NCI-H2081 treated with DMSO at 0.1 percent for 48 hours (cell line): ENCODE measurements at regions not wholly inside any gene's neighbourhood (a gene's known extent, or its start where the extent isn't known, plus 50 kb on each side); places are given as distances from the start of the nearest gene placed in this dataset.
"Not testable (repeated sequence)": the region's sequence is repeated elsewhere in the genome, so short reads cannot be mapped to it uniquely, and the experiment has no call there.

Experiments used
- DNase-seq: peaks from one replicate; lab custom pipeline; 2025; lab: John Stamatoyannopoulos, UW

DNA sequence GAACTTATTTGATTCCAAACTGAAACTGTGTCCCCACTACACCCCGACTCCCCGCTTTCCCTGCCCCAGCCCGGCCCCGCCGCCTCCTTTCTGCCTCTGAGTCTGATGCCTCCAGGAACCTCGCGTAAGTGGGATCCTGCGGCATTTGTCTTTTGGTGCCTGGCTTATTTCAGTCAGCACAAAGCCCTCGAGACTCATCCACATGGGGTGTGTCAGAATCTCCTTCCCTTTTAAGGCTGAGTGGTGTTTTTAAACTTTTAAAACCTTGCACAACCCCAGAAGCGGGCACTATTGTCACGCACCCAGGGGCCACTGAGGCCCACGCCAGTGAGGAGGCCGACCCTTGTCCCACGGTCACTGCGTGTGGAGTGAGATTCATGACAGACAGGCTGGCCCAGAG is 206.9 kb downstream of the NPIPB11 start:
- not testable (repeated sequence) for DNase-seq

DNA sequence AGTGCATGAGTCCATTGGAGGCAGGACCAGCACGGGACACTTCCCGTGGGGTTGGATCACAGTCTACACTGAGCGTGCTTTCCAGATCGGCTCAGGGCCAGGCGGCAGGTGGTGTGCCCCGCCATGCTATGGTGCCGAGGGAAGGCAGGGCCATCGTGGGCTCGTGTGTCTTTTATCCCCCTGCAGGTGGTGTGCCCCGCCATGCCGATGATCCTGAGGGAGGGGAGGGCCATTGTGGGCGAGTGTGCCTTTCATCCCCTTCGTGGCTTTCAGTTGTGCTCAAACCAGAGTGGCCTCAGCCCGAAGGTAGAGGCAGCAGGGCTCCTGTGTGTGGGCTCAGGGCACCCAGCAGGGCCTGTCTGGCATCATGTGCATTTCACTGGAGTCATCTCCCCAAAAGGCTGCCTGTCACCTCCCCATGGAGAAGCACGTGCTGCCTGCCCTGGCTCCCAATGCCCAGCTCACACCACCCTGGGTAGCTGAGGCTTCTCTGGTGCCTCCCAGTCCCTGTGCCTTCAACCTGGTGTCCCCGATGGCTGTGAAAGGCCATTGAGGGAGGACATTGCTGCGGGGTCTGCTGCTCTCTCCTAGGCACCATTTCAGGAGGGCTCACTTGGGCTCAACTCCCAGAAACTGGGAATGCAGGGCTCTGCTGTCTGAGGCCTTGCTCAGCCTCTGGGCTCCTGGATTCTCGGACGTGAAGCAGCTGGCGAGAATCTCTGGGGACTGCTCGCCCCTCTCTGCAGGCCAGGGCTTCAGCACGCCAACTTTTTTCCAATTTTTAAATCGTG is 207.6 kb downstream of the NPIPB11 start:
- no peak for DNase-seq

DNA sequence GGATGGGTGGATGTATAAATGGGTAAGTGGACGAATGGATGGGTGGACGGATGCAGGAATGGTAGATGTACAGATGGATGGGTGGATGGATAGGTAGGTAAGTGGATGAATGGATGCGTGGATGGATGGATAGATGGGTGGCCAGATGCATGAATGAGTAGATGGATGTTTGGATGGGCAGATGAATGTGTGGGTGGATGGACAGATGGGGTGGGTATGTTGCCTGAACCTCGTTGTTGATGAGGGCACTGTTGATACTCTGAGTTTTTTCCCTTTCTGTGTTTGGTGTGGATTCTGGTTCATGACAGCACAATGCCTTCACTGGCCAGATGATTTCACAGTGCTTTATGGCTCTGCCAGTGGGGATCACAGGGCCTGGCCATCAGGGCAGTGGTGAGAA is 208.3 kb downstream of the NPIPB11 start:
- DNase-seq = no peak

DNA sequence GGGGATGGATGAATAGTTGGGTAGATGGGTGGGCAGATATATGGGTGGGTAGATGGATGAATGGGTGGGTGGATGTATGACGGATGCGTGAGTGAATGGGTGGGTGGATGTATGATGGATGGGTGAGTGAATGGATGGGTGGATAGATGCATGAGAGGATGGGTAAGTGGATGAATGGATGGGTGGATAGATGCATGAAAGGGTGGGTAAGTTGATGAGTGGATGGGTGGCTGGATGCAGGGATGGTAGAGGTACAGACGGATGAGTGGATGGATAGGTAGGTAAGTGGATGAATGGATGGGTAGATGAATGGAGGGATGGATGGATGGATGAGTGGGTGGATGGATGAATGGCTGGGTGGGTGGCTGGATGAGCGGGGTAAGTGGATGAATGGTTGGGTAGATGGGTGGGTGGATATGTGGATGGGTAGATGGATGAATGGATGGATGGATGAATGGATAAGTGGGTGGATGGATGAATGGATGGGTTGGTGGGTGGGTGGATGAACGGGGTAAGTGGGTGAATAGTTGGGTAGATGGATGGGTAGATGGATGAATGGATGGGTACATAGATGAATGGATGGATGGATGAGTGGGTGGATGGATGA is 208.9 kb downstream of the NPIPB11 start:
- not testable (repeated sequence) for DNase-seq

DNA sequence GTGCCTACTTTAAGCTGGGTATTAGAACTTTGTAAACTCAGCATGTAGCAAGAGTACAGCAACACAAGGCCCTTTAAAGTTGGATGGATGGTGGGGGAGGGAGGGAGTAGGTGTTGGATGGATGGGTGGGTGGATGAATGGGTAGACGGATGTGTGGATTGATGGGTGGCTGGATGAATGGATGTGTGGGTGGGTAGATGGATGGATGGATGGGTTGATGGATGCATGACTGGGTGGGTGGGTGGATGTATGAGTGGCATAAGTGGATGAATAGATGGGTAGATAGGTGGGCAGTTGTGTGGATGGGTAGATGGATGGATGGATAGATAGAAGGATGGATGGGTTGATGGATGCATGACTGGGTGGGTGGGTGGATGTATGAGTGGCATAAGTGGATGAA is 209.8 kb downstream of the NPIPB11 start:
- not testable (repeated sequence) for DNase-seq

DNA sequence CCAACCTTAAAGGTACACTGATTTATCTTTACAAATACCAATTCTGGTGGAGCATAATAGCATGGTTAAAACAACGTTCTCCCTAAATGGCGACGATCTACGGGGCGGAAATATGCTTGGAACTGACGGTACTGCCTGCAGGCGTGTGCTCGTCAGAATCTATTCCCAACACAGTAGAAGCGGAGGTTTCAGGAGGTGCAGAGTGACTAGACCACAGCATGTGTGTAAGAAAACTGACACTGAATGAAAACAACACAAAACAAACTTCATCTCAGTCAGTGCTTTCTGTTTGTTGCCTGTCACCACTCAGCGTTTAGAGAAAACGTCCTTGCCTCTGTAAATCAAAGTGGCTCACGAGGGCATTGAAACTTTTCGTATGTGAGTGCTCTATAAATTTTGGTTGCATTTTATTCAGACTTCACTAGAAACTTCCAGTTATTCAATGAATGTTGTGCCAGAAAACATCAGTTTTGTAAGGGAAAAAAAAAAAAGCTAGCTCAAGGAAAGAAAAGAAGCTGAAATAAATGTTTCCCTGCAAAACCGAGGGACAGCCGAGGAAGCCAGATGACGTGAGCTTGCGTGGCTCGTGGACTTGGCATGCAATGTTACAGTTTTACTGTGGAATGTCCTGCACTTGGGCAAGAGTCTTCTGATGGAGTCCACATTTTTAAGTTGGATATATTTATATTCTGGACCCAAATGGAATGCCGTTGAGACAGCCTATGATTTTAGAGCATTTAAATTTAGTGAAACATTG is 210.4 kb downstream of the LAT start:
- DNase-seq = not testable (repeated sequence)

DNA sequence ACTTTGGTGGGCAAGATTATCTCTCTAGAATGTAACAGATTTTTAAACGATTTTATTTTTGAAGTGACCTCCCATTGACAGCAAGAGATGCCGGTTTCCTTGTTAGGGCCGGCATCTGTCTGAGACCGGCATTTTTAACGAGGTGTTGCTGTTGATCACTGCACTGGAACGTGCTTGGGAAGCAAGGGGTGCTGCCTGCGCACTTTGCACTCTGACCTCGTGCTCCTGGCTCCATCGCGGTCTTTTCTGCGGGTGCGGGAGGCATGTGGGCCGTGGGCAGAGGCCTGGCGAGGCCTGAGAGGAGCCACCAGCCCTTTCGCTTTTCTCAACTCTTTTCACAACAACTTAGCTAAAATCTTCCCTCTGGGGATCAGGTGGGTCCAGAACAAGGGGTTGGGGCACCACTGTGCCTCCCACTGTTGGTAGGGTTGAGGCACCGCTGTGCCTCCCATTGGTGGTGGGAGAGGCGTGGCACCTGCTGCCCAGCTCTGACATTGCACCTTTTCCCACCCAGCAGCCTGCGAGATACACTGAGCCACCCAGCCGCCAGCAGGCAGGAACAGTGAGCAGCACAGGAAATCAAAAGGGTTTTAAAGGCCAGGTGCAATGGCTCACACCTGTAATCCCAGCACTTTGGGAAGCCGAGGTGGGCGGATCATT is 209.5 kb downstream of the LAT start:
- DNase-seq = not testable (repeated sequence)

DNA sequence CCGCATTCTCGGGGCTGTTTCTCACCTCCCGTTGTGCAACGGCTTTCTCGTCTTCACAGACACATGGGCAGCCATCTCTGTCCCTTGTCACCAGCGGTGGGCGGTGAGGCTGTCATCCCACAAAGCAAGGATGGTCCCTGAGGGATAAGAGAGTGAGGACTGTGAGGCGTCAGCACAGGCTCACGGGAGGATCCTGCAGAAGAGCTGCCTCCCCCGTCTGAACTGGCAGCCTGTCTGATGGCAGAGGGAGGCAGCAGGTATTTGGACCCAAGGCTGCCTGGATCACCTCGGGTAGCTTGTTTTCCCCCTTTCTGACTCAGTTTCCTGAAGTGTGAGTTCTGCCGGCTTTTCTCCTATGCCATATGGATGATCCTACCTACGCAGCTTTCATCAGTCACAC is 208.8 kb downstream of the LAT start:
- not testable (repeated sequence) for DNase-seq

DNA sequence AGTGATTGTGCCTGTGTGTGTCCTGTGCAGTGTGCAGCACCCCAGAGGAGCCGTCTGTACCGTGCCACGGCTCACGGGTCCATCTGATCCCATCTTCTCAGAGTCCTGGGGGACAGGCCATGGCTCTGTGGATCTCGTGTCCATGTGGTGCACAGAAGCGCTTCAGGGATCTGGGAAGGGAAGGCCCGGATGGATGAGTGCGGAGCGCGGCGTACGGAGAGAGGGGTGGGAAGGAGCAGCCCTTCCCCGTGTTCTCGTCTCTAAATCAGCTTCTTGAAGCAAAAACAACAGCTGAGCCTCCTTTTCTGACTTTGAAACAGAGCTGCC is 208.4 kb downstream of the LAT start:
- not testable (repeated sequence) for DNase-seq

DNA sequence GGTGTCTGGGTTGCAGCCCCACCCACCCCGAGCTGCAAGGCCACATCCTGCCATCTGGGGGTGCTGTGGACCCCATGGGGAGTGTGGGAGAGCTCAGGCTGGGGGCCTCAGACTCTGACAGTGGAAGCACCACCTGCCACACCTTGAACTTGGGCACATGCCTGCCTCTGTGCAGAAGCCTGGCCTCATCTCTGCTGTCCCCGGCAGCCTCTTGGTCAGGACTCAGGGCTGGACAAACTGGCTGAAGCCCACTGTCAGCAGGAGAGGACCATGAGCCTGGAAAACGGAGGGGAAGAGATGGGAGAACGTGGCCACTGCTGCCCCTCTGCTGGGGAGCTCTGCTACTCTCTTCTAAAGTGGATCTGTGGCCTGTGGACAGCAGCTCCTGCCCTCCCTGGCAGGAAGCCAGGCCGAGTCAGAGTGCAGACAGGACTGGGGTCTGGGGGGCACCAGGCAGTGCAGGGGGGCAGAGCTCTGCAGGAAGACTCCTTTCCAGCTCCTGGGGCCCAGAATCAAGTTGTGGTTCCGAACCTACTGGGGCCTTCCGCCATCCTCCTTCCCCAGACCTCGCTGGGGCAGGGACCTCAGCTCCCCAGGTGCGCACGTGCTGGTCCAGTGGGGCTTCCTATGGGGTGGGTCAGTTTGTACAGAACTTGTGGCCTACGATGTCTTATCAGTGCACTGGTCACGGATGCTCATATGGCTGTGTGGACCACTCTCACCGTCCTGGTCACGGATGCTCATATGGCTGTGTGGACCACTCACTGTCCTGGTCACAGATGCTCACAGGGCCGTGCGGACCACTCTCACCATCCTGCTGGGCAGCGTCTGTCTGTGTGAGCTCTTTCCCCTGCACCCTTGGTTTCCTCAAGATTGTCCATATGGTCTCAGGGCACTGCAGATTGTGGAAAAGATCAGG is 207.7 kb downstream of the LAT start:
- DNase-seq = no peak

DNA sequence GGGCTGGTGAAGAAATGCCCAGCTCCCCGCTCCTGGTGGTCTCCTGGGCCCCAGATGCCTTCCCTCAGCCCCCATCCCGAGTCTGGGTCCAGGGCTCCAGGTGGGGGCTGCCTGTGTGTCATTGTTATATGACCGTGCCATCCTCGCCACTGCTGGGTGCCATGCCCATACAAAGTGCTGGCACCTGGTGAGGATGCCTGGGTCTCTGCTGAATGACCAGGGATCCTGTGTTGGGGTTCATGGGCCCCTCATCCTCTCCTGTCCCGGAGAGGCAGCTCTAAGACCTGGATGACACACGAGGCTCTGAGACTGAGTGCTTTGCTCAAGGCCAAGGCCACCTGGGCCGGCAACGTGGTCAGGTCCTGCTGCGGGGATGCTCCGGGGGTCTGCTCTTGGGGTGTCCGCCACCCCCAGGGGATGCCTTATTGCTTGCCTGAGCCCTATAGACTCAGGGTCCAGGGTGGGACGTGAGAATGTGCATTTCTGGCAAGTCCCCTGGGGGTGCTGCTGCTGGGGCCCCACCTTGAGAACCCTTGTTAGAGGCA is 206.9 kb downstream of the LAT start:
- DNase-seq = not testable (repeated sequence)

DNA sequence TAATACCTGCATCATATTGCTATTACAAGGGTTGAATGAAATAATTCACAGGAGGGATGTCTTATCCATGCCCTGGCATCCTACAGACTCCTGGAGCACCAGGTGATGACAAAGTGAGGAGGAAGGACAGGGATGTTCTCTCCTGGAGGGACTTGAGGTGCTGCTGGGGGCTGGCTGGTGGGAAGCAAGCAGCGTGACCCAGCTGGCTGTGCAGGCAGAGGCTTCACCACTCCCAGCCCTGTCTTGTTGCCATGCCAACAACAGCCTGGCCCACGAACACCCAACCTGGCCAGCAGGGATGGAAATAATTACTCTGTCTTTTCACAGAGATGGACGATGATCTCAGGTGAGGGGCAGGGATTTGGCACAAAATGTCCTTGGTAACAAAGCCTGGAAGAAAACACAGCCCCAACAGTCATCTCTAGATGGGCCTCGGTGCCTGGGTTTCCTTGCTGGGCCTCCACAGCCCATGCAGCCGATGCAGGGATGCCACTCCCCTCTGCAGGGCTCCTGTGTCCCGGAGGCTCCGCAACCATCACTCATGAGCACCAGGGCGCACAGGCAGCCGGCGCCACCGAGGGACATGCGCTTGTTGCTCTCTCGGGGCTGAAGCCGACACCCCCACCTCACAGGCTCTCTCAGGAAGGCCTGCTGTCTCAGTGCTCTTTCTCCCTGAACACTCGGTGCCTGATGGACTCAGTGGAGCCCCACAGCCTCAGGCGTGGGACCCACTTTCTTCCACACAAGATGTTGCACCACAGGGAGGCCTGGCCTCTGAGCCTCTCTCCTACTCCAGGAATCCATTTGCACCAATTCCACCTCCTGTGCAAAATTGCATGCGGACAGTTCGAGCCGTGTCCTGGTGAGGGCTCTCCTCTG is 205.9 kb downstream of the LAT start:
- not testable (repeated sequence) for DNase-seq

DNA sequence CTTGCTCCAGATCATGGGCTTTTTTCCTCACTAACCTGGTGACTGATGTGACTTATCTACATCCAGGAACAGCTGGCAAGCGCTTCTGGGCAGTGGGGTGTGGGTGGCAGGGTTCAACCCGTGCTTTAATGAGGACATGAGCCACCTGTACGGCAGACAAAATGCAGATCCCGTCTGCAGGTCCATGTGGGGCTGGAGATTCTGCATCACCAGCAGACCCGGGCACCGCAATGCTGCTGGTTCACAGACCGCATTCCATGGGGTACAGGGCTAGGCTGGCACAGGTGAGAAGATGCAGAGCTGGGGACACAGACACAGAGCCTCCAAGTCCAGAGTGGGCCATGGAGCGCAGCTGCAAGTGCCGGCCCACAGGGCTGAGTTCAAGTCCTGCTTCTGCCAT is 204.0 kb downstream of the LAT start:
- not testable (repeated sequence) for DNase-seq

DNA sequence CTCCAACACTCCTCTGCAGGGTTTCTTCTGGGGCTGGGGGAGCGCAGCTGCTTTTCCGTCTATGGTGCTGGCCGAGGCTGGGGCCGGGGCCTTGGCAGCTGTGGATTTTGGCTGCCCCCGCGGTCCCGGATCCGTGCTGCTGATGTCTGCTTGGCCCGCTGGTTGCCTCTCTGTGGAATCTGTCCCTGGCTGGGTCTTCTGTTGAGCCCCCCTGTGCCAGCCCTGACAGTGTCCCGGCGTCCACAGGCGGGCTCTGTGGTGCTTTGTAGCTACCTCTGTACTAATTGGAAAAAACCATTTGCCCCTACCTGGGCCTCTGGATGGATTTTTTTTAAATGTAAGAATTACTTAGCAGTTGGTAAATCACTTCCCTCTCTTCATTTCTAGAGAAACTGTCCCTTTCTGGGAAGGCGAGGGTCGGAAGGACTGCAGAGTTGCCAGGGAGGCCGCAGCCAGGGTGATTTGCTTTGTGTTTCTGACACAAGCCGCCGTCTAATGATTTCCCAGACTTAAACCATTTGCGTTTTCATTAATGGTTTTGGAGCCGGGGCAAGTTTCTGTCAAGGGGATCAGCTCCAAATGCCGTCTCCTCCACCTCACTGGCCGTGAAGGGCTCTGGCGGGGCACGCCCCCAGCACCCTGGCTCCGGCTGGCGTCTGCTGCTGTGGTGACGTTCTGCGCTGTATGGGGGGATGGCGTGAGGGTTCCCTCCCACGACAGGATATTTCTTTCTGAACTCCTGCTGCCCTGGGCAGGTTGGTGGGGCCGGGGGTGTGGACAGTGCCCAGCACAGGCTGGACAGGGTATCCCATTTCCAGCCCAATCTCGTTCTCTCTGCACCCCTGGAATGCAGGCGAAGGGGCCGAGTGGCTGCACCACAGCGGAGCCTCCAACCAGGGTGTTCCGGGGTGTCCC is 201.7 kb downstream of the LAT start:
- not testable (repeated sequence) for DNase-seq

DNA sequence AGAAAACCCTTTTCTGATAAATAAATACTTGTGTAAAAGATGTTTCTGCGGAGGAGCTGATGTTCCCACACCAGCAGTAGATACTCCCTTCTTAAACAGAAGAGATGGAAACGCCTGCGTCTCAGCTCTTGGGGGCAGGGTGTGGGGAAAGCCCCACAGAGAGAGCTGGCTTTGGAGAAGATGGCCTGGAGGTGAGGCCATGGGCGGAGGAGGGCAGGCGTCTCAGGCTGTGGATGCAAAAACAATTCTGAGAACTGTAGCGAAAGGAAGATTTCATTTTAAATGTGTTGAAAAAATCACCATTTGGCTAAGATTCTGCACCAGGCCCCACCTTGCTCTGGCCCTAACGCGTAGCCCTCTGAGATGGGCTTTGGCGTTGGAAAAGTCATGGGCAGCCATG is 201.0 kb downstream of the LAT start:
- not testable (repeated sequence) for DNase-seq

DNA sequence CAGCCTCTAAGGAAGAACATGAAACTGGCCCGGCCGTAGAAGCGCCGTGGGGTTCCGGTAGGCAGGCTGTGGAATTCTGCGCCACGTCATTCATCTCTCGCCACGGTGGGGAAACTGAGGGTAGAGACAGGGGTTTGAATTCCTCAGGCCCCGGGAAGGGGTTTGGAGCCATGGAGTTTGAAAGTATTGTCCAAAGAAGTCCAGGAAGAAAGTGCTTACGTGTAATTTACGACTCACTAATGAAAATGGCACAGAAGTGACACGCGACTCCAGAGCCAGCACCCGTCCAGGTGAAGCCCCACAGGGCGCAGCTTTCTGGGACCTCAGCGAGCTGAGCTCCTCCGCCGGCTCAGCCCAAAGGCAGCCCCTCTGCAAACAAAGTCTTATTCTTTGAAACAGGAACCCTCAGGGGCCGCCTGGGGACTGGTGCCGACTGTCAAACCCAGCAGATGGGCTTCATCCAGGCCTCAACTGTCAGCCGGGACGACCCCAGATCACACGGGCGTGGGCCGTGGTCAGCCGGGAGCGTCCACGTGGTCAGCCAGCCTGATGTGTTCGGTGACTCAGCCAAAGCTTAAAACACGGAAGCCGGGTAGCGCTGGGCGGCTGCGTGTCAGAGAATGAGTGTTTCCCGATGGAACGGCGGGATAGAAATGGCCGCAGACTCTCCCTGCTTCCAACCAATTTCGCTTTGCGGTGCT is 200.0 kb downstream of the LAT start:
- not testable (repeated sequence) for DNase-seq

DNA sequence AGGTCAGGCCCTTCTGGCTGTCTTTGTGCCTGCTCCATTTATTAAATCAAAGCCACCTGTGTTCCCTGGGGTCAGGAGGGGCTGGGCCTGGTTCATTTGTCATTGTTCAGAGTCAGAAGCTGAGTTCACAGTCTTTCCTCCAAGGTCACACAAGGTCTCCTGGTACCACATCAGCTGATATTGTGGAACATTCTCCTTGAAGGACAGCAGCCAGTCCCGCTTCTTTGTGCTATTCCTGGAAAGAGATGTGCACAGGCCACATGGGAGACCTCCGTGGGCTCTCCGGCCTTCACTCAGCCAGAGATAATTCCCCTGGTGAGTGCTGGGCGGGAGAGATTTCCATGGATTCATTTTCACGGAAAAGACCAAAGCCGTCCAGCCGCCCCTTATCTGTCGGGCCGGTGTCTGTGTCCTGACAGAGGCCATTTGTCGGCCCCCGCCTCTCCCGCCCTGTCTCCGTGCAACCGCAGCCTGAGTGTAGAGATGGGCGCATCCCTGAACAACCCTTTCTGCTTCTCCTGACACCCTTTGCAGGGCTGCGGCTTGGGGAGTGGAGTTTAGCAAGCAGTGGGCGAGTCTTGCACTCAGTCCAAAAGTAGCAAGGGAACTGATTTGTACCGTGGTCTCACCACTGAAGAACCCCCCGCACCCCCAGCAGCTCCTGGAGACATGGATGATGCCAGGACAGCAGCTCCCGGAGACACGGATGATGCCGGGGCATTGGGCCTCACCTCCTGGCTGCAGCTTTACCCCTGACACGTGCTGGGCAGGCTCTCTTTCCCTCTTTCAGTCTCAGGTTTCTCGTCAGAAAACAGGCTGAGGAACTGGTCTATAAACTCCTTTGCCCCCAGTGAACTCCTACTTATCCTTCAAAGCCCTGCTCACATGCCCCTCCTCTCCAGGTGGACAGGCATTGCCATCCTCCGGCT is 198.4 kb downstream of the LAT start:
- not testable (repeated sequence) for DNase-seq
